VCaP (cell line): ENCODE measurements at regions not wholly inside any gene's neighbourhood (a gene's known extent, or its start where the extent isn't known, plus 50 kb on each side); places are given as distances from the start of the nearest gene placed in this dataset.

Experiments used
- H3K27ac ChIP-seq: fragments of 450-650 bp; 2 replicates; pipeline ENCODE4 v1.5.1; 2017
- CTCF ChIP-seq: fragments of 450-650 bp; conservative IDR thresholded peaks from 2 replicates; pipeline ENCODE4 v1.5.1; 2017; ENCODE audit warnings: mild to moderate bottlenecking, moderate library complexity

- no peak for TF ChIP-seq CTCF
- H3K27ac ChIP-seq, result peak overlapping the region; percentile 45
Observed at GRCh38 chr3:170814822-170815221, 55.2 kb downstream of the RPL22L1 start.

GRCh38 chr3:170813266-170813665 is 56.7 kb downstream of the RPL22L1 start:
- no peak overlapping the region for H3K27ac ChIP-seq
- no peak for TF ChIP-seq CTCF

GRCh38 chr3:170811928-170812591 is 57.9 kb downstream of the RPL22L1 start:
- no peak overlapping the region for H3K27ac ChIP-seq

GRCh38 chr3:170811515-170811914 is 58.5 kb downstream of the RPL22L1 start:
- TF ChIP-seq CTCF, result no peak
- H3K27ac ChIP-seq, result no peak overlapping the region

More at GRCh38 chr3:170811928-170812591, 57.9 kb downstream of the RPL22L1 start:
- TF ChIP-seq CTCF, result peak; percentile 90

- H3K27ac ChIP-seq, result no peak overlapping the region
- TF ChIP-seq CTCF, result no peak
Observed at GRCh38 chr3:170809975-170810357, 60.0 kb downstream of the RPL22L1 start.

GRCh38 chr3:170809007-170809974 is 60.7 kb downstream of the RPL22L1 start:
- H3K27ac ChIP-seq, result no peak overlapping the region

More at GRCh38 chr3:170809007-170809974, 60.7 kb downstream of the RPL22L1 start:
- peak; percentile 79 for TF ChIP-seq CTCF
